ENCODE measurements at regions not wholly inside any gene's neighbourhood (a gene's known extent, or its start where the extent isn't known, plus 50 kb on each side); places are given as distances from the start of the nearest gene placed in this dataset.
"Not testable (repeated sequence)": the region's sequence is repeated elsewhere in the genome, so short reads cannot be mapped to it uniquely, and the experiment has no call there.

DNA sequence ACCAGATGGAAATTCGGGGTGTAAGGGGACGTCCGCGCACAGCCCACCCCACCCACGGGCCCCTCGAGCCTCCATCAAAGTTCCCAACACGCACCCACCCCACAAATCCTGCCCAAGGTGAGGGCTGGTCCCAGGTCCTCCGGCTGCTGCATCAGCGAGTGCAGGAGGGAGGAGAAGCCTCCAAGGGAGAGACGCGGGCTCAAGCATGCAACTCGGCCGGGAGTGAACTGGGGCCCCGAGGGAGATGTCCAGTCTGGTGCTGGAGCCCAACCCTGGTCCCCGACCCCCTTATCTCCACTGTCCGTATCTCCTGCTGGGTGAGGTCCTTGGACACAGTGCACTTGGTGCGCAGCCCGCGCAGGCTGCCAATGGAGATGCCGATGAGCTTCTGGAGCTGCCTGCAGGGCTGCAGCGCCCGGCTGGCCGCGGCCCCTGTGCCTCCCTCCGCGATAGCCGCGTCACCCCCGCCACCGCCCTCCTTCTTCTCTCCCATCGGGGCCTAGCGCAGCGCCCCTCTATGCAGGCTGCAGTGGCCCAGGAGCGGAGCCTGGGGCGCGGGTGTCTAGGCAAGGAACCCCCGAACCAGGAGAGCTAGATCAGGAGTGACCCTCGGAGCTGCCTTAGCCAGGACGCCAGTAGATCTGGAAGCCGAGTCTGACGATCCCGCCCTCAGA is 489.2 kb downstream of the ZNF33B start:
- TF ChIP-seq, protein P1, sequence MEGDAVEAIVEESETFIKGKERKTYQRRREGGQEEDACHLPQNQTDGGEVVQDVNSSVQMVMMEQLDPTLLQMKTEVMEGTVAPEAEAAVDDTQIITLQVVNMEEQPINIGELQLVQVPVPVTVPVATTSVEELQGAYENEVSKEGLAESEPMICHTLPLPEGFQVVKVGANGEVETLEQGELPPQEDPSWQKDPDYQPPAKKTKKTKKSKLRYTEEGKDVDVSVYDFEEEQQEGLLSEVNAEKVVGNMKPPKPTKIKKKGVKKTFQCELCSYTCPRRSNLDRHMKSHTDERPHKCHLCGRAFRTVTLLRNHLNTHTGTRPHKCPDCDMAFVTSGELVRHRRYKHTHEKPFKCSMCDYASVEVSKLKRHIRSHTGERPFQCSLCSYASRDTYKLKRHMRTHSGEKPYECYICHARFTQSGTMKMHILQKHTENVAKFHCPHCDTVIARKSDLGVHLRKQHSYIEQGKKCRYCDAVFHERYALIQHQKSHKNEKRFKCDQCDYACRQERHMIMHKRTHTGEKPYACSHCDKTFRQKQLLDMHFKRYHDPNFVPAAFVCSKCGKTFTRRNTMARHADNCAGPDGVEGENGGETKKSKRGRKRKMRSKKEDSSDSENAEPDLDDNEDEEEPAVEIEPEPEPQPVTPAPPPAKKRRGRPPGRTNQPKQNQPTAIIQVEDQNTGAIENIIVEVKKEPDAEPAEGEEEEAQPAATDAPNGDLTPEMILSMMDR (IDR thresholded peaks at IDR 0.05; ENCODE audit: poor library complexity, severe bottlenecking), result no peak
- Histone ChIP-seq H3K4me3 (ENCODE audit: severe bottlenecking) (no peak overlapping the region), H3K9me3 (ENCODE audit: severe bottlenecking) (no peaks in the 10 kb centered on the region)

DNA sequence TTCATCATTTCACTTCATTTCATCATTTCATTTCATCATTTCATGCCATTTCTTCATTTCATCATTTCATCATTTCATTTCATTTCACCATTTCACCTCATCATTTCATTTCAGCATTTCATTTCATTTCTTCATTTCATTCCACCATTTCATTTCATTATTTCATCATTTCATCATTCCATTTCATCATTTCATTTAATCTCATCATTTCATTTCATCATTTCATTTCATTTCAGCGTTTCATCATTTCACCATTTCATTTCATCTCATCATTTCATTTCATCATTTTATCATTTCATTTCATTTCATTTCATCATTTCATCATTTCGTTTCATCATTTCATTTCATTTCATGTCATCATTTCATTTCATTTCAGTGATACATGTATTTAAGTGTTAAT is 492.2 kb downstream of the ZNF33B start:
- H3K27ac ChIP-seq (ENCODE audit: poor library complexity, severe bottlenecking); H3K4me3 ChIP-seq (ENCODE audit: severe bottlenecking); H3K9me3 ChIP-seq (ENCODE audit: severe bottlenecking); ATAC-seq (ENCODE audit: low read depth); H3K27me3 ChIP-seq (ENCODE audit: insufficient read depth, poor library complexity, severe bottlenecking); H3K4me1 ChIP-seq (ENCODE audit: insufficient read depth, poor library complexity, severe bottlenecking); H3K36me3 ChIP-seq (ENCODE audit: low read depth); DNase-seq (ENCODE audit: low spot score): not testable (repeated sequence)

More for the DNA sequence above, 489.2 kb downstream of the ZNF33B start:
- Histone ChIP-seq H3K27ac (ENCODE audit: poor library complexity, severe bottlenecking) (no peak overlapping the region), H3K4me1 (ENCODE audit: insufficient read depth, poor library complexity, severe bottlenecking) (no peaks in the 10 kb centered on the region), H3K36me3 (ENCODE audit: low read depth) (no peaks in the 10 kb centered on the region), H3K27me3 (ENCODE audit: insufficient read depth, poor library complexity, severe bottlenecking) (no peaks in the 10 kb centered on the region)
- ATAC-seq (ENCODE audit: low read depth) (no peak), DNase-seq (ENCODE audit: low spot score) (peak; percentile 59)

DNA sequence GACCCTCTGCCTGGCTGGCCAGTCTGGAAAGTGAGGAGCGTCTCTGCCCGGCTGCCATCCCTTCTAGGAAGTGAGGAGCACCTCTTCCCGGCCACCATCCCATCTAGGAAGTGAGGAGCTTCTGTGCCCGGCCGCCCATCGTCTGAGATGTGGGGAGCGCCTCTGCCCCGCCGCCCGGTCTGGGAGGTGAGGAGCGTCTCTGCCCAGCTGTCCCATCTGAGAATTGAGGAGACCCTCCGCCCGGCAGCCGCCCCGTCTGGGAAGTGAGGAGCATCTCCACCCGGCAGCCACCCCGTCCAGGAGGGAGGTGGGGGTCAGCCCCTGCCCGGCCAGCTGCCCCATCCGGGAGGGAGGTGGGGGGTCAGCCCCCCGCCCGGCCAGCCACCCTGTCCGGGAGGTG is 500.3 kb downstream of the ZNF33B start:
- DNase-seq (ENCODE audit: low spot score); H3K36me3 ChIP-seq (ENCODE audit: low read depth); H3K4me3 ChIP-seq (ENCODE audit: severe bottlenecking); ATAC-seq (ENCODE audit: low read depth); H3K27me3 ChIP-seq (ENCODE audit: insufficient read depth, poor library complexity, severe bottlenecking); H3K9me3 ChIP-seq (ENCODE audit: severe bottlenecking); H3K27ac ChIP-seq (ENCODE audit: poor library complexity, severe bottlenecking); H3K4me1 ChIP-seq (ENCODE audit: insufficient read depth, poor library complexity, severe bottlenecking): not testable (repeated sequence)

DNA sequence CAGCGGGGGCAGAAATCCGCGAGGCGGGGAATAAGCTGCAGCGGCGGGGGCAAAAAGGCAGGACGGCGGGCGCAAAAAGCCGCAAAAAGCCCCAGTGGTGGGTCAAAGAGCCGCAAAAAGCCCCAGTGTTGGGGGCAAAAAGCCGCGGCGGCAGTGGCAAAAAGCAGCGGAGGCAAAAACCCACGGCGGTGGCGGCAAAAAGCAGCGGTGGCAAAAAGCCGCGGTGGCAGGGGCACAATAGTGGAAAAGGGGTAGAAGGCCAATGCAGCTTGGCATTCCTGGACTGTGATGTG is 525.3 kb downstream of the ZNF33B start:
- H3K36me3 ChIP-seq (ENCODE audit: low read depth), result no peaks in the 10 kb centered on the region
- no peaks in the 10 kb centered on the region for H3K27me3 ChIP-seq (ENCODE audit: insufficient read depth, poor library complexity, severe bottlenecking)
- ATAC-seq (ENCODE audit: low read depth) (no peak), DNase-seq (ENCODE audit: low spot score) (no peak)
- H3K4me1 ChIP-seq (ENCODE audit: insufficient read depth, poor library complexity, severe bottlenecking), result no peaks in the 10 kb centered on the region
- H3K27ac ChIP-seq (ENCODE audit: poor library complexity, severe bottlenecking), result no peak overlapping the region
- H3K9me3 ChIP-seq (ENCODE audit: severe bottlenecking), result no peaks in the 10 kb centered on the region
- no peak overlapping the region for H3K4me3 ChIP-seq (ENCODE audit: severe bottlenecking)
- TF ChIP-seq, protein P1 (IDR thresholded peaks at IDR 0.05; ENCODE audit: poor library complexity, severe bottlenecking), result no peak

DNA sequence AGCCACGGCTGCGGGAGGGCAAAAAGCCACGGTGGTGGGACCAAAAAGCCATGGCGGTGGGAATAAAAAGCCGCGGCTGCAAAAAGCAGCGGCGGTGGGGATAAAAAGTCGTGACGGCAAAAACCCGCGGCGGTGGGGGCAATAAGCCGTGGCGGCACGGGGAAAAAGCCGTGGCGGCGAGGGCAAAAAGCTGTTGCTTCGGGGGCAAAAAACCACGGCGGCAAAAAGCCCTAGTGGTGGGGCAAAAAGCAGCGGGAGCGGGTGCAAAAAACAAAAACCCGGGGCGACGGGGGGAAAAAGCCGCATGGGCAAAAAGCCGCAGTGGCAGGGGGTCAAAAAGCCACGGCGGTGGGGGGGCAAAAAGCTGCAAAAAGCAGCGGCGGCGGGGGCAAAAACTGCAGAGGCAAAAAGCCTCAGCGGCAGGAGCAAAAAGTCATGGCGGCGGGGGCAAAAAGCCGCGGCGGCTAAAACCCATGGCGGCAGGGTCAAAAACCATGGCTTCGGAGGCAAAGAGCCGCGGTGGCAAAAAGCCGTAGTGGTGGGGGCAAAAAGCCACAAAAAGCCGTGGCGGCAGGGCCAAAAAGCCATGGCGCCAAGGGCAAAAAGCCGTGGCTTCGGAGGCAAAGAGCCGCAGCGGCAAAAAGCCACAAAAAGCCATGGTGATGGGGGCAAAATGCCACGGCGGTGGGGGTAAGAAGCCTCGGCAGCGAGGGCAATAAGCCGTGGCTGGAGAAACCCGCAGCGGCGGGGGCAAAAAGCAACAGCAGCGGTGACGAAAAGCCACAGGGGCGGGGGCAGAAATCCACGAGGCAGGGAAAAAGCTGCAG is 525.8 kb downstream of the ZNF33B start:
- Histone ChIP-seq H3K4me1 (ENCODE audit: insufficient read depth, poor library complexity, severe bottlenecking) (no peaks in the 10 kb centered on the region), H3K4me3 (ENCODE audit: severe bottlenecking) (no peak overlapping the region), H3K36me3 (ENCODE audit: low read depth) (no peaks in the 10 kb centered on the region), H3K27me3 (ENCODE audit: insufficient read depth, poor library complexity, severe bottlenecking) (no peaks in the 10 kb centered on the region), H3K9me3 (ENCODE audit: severe bottlenecking) (no peaks in the 10 kb centered on the region), H3K27ac (ENCODE audit: poor library complexity, severe bottlenecking) (no peak overlapping the region)
- ATAC-seq (ENCODE audit: low read depth) (no peak), DNase-seq (ENCODE audit: low spot score) (no peak)
- TF ChIP-seq, protein P1 (IDR thresholded peaks at IDR 0.05; ENCODE audit: poor library complexity, severe bottlenecking), result no peak
